ENCODE measurements at regions not wholly inside any gene's neighbourhood (a gene's known extent, or its start where the extent isn't known, plus 50 kb on each side); places are given as distances from the start of the nearest gene placed in this dataset.

DNA sequence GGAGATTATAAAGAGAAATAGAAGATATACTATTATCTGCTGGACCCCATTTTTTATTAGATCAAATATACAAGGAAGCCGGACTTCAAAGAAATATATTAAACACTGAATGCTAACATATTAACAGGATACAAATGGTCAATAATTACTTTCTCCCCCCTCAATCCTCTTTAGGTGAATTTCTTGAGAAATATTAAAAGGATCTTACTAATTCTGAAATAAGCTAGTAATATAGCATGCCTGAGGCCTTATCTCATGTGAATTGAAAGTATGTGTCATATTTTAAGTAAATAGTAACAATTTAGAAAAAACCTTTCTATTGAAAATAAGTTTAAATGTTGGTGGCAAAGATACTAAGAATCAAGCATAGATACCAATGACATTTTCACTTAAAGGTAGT lies 954.7 kb upstream of the MAN1A1 start:
- Histone ChIP-seq H3K79me2 (ENCODE audit: control insufficient read depth, insufficient read depth, low read length) (no peaks in the 10 kb centered on the region), H3K9me3 (ENCODE audit: control insufficient read depth, insufficient read depth, low read depth, low read length) (no peaks in the 10 kb centered on the region), H3K4me1 (ENCODE audit: control insufficient read depth, extremely low read depth, insufficient read depth, low read length) (no peaks in the 10 kb centered on the region), H3K27me3 (ENCODE audit: control insufficient read depth, insufficient read depth, low read length) (no peaks in the 10 kb centered on the region), H2AFZ (ENCODE audit: low read length) (no peak overlapping the region), H3K9ac (ENCODE audit: insufficient read depth, low read length) (no peak overlapping the region), H4K20me1 (ENCODE audit: control insufficient read depth, extremely low read depth, insufficient read depth, low read length) (no peaks in the 10 kb centered on the region), H3K4me3 (replicated peaks in 1 of 4; ENCODE audit: control extremely low read depth in 1 of 4, insufficient read depth in 1 of 4, low read depth in 3 of 4, low read length in 4 of 4) (no peak overlapping the region), H3K36me3 (ENCODE audit: control insufficient read depth, insufficient read depth, low read length) (no peaks in the 10 kb centered on the region), H3K4me2 (ENCODE audit: extremely low read depth, insufficient read depth, low read length) (no peak overlapping the region), H3K27ac (ENCODE audit: insufficient read depth, low read length) (no peak overlapping the region)
- TF ChIP-seq EZH2 (IDR thresholded peaks at IDR 0.05; ENCODE audit: low read length, missing control alignments): no peak
- TF ChIP-seq, protein P1, sequence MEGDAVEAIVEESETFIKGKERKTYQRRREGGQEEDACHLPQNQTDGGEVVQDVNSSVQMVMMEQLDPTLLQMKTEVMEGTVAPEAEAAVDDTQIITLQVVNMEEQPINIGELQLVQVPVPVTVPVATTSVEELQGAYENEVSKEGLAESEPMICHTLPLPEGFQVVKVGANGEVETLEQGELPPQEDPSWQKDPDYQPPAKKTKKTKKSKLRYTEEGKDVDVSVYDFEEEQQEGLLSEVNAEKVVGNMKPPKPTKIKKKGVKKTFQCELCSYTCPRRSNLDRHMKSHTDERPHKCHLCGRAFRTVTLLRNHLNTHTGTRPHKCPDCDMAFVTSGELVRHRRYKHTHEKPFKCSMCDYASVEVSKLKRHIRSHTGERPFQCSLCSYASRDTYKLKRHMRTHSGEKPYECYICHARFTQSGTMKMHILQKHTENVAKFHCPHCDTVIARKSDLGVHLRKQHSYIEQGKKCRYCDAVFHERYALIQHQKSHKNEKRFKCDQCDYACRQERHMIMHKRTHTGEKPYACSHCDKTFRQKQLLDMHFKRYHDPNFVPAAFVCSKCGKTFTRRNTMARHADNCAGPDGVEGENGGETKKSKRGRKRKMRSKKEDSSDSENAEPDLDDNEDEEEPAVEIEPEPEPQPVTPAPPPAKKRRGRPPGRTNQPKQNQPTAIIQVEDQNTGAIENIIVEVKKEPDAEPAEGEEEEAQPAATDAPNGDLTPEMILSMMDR (conservative IDR thresholded peaks at IDR 0.05 in 1 of 2, IDR thresholded peaks at IDR 0.05 in 1 of 2; ENCODE audit: low read depth in 1 of 2, low read length in 2 of 2): no peak
- no peak for DNase-seq (ENCODE audit: low read depth in 2 of 2)

DNA sequence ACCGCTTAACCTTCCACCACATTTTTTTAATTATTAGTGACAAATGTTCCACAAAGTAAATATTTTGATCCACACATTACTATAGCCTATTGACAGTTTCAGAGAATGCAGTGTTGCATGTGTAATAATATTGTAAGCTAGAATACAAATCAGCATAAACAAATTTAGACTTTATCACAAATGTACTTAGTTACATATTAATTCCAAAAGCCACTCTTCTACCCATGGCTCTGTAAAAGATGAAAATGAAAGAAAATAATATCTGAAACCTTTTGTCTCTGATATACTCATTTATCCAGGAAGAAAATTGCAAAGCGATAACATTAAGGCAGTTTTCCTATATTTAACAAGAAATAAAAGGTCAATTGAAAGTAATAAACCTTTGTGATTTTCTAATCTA lies 954.0 kb upstream of the MAN1A1 start:
- Histone ChIP-seq H2AFZ (ENCODE audit: low read length) (no peak overlapping the region), H3K9me3 (ENCODE audit: control insufficient read depth, insufficient read depth, low read depth, low read length) (no peaks in the 10 kb centered on the region), H3K27me3 (ENCODE audit: control insufficient read depth, insufficient read depth, low read length) (no peaks in the 10 kb centered on the region), H3K9ac (ENCODE audit: insufficient read depth, low read length) (no peak overlapping the region), H3K4me2 (ENCODE audit: extremely low read depth, insufficient read depth, low read length) (no peak overlapping the region), H3K4me3 (replicated peaks in 1 of 4; ENCODE audit: control extremely low read depth in 1 of 4, insufficient read depth in 1 of 4, low read depth in 3 of 4, low read length in 4 of 4) (no peak overlapping the region), H3K27ac (ENCODE audit: insufficient read depth, low read length) (no peak overlapping the region), H3K79me2 (ENCODE audit: control insufficient read depth, insufficient read depth, low read length) (no peaks in the 10 kb centered on the region), H3K4me1 (ENCODE audit: control insufficient read depth, extremely low read depth, insufficient read depth, low read length) (no peaks in the 10 kb centered on the region), H4K20me1 (ENCODE audit: control insufficient read depth, extremely low read depth, insufficient read depth, low read length) (no peaks in the 10 kb centered on the region), H3K36me3 (ENCODE audit: control insufficient read depth, insufficient read depth, low read length) (no peaks in the 10 kb centered on the region)
- DNase-seq (ENCODE audit: low read depth in 2 of 2): no peak
- TF ChIP-seq EZH2 (IDR thresholded peaks at IDR 0.05; ENCODE audit: low read length, missing control alignments): no peak
- TF ChIP-seq, protein P1 (conservative IDR thresholded peaks at IDR 0.05 in 1 of 2, IDR thresholded peaks at IDR 0.05 in 1 of 2; ENCODE audit: low read depth in 1 of 2, low read length in 2 of 2): no peak

DNA sequence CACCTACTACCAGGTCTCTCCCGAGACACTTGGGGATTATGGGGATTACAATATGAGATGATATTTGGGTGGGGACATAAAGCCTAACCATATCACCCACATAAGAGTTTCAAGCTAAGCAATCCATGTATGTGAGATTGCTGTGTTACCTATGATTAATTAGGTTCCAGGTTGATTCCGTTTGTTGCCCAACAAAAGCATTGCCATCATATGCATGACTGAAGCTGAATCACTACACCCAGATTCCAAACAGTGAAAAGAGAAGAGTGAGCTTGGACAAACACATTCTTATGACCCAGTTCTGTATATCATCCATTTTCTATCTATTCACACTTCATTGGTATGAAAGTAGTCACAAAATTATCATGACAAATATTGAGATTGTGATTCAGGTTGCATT lies 952.5 kb upstream of the MAN1A1 start:
- Histone ChIP-seq H3K4me3 (replicated peaks in 1 of 4; ENCODE audit: control extremely low read depth in 1 of 4, insufficient read depth in 1 of 4, low read depth in 3 of 4, low read length in 4 of 4) (no peak overlapping the region), H3K9me3 (ENCODE audit: control insufficient read depth, insufficient read depth, low read depth, low read length) (no peaks in the 10 kb centered on the region)
- TF ChIP-seq, protein P1 (conservative IDR thresholded peaks at IDR 0.05 in 1 of 2, IDR thresholded peaks at IDR 0.05 in 1 of 2; ENCODE audit: low read depth in 1 of 2, low read length in 2 of 2): no peak
- no peak for TF ChIP-seq EZH2 (IDR thresholded peaks at IDR 0.05; ENCODE audit: low read length, missing control alignments)

More for the DNA sequence above, 952.5 kb upstream of the MAN1A1 start:
- Histone ChIP-seq H3K27me3 (ENCODE audit: control insufficient read depth, insufficient read depth, low read length) (no peaks in the 10 kb centered on the region), H2AFZ (ENCODE audit: low read length) (no peak overlapping the region), H3K36me3 (ENCODE audit: control insufficient read depth, insufficient read depth, low read length) (no peaks in the 10 kb centered on the region), H3K4me1 (ENCODE audit: control insufficient read depth, extremely low read depth, insufficient read depth, low read length) (no peaks in the 10 kb centered on the region), H4K20me1 (ENCODE audit: control insufficient read depth, extremely low read depth, insufficient read depth, low read length) (no peaks in the 10 kb centered on the region), H3K4me2 (ENCODE audit: extremely low read depth, insufficient read depth, low read length) (no peak overlapping the region), H3K27ac (ENCODE audit: insufficient read depth, low read length) (no peak overlapping the region), H3K9ac (ENCODE audit: insufficient read depth, low read length) (no peak overlapping the region), H3K79me2 (ENCODE audit: control insufficient read depth, insufficient read depth, low read length) (no peaks in the 10 kb centered on the region)
- no peak for DNase-seq (ENCODE audit: low read depth in 2 of 2)
